GM21825 (cell line): ENCODE measurements at regions not wholly inside any gene's neighbourhood (a gene's known extent, or its start where the extent isn't known, plus 50 kb on each side); places are given as distances from the start of the nearest gene placed in this dataset.

ENCODE experiments used
- ATAC-seq: cut with Tn5 transposase; IDR thresholded peaks from one replicate; pipeline ENCODE4 v1.9.1; 2021; ENCODE audit warnings: mild to moderate bottlenecking, moderate library complexity; ENCODE audit not compliant: unreplicated experiment

DNA sequence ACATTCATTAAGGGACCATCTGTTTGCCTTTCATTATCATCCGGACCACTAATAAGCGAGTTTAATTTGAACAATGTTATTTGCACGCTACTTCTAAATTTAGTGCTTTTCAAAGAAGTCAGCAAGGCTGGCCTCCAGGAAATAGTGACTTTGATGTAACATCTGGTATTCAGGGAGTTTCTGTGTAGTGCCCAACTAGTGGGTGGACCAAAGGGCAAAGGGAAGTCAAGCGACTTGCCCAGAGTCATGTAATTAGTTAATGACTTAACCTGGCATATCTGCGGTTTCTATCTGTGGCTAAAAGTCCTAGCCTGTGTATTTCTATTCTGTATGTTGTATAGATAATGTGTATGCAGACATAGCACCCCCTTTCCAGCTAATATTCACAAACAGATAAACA, 56.3 kb upstream of the LCORL start:
- ATAC-seq = no peak

DNA sequence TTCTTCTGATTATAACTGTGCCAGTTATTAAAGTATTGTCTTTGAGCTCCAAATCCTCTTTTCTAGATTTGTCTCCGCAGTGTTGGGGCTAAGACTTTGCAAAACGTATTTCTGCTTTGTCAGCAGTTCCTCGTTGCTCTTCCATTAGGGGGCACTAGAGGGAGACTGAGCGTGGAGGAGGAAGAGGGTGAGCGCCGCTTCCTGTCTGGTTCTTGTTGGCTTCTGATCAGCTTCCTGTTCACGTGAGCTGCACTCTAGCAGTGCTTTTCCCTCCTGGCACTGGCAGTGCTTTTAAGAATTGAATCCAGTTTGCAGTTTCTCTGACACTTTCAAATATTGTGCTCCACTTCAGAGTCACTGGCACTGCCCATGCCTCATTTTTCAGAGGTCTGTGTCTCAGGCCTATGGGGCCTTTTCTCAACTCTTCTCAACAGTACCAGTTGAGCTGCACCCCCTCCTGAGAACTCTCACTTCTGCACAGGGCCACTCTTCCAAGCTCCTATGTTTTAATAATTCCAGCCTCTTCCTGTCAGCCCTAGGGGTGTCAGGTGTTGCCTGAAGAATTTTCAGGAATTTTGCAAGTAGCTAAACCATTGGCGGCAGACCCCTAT, 54.4 kb upstream of the LCORL start:
- peak; percentile 64 for ATAC-seq

DNA sequence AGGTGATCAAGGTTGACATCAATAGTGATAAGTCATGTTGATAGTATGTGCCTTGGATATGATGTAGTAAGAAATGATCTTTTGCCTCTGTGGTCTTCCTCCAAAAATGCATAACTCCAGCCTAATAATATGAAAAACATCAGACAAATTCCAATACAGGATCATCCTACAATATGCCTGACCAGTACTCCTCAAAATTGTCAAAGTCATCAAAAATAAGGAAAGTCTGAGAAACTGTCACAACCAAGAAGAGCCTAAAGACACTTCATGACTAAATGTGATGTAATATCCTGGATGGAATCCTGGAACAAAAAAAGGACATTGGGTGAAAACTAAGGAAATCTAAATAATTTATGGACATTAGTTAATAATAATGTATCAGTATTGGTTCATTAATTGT, 50.3 kb upstream of the LCORL start:
- ATAC-seq = no peak
